ENCODE measurements at regions not wholly inside any gene's neighbourhood (a gene's known extent, or its start where the extent isn't known, plus 50 kb on each side); places are given as distances from the start of the nearest gene placed in this dataset.

GRCh38 chr10:8825611-8826010 is 771.1 kb downstream of the GATA3 start:
- DNase-seq = no peak
- H3K27ac ChIP-seq = no peak overlapping the region
- intact Hi-C loops (cut with DNase I) = no loop called here
- 86 to 93% methylated on average over 8 of the region's 8 CpGs for WGBS, 2 donors
- H3K4me1 ChIP-seq = peaks cover 0 to 12% (median 0%) of the 10 kb centered on the region in 3 donors
- TF ChIP-seq CTCF (IDR thresholded peaks at IDR 0.05) (no peak), POLR2A (IDR thresholded peaks at IDR 0.05) (no peak)
- H3K36me3 ChIP-seq = no peaks in the 10 kb centered on the region
- no peak overlapping the region for H3K4me3 ChIP-seq
- H3K27me3 ChIP-seq = peaks cover 0 to 5% (median 0%) of the 10 kb centered on the region in 4 donors
- H3K9me3 ChIP-seq = no peaks in the 10 kb centered on the region

GRCh38 chr10:8829592-8829991 is 775.1 kb downstream of the GATA3 start:
- intact Hi-C loops (cut with DNase I) = no loop called here
- H3K4me3 ChIP-seq = no peak overlapping the region
- no peaks in the 10 kb centered on the region for H3K36me3 ChIP-seq
- WGBS, 2 donors = 30 to 34% methylated on average over 2 of the region's 2 CpGs
- no peak for DNase-seq
- H3K4me1 ChIP-seq = peaks cover 0 to 12% (median 0%) of the 10 kb centered on the region in 3 donors
- no peak overlapping the region for H3K27ac ChIP-seq
- peaks cover 0 to 18% (median 0%) of the 10 kb centered on the region in 4 donors for H3K27me3 ChIP-seq
- no peaks in the 10 kb centered on the region for H3K9me3 ChIP-seq
- TF ChIP-seq CTCF (IDR thresholded peaks at IDR 0.05) = no peak
- TF ChIP-seq POLR2A (IDR thresholded peaks at IDR 0.05) = no peak

- H3K27me3 ChIP-seq = peaks cover 0 to 21% (median 0%) of the 10 kb centered on the region in 4 donors
These were observed 775.6 kb downstream of the GATA3 start for GRCh38 chr10:8830048-8830447.

GRCh38 chr10:8830876-8831275 is 776.4 kb downstream of the GATA3 start:
- H3K9me3 ChIP-seq = no peaks in the 10 kb centered on the region
- no peak overlapping the region for H3K27ac ChIP-seq
- H3K36me3 ChIP-seq = no peaks in the 10 kb centered on the region
- H3K4me3 ChIP-seq = no peak overlapping the region
- intact Hi-C loops (cut with DNase I) = no loop called here
- peaks cover 0 to 12% (median 0%) of the 10 kb centered on the region in 3 donors for H3K4me1 ChIP-seq
- peaks cover 0 to 21% (median 0%) of the 10 kb centered on the region in 4 donors for H3K27me3 ChIP-seq
- WGBS, 2 donors = 68 to 72% methylated on average over 1 of the region's 1 CpG
- TF ChIP-seq CTCF (IDR thresholded peaks at IDR 0.05) = no peak
- no peak for TF ChIP-seq POLR2A (IDR thresholded peaks at IDR 0.05)
- no peak for DNase-seq

More at GRCh38 chr10:8830048-8830447, 775.6 kb downstream of the GATA3 start:
- H3K36me3 ChIP-seq = no peaks in the 10 kb centered on the region
- WGBS, 2 donors = 33 to 62% methylated on average over 3 of the region's 3 CpGs
- no peak overlapping the region for H3K4me3 ChIP-seq
- intact Hi-C loops (cut with DNase I) = no loop called here
- H3K4me1 ChIP-seq = peaks cover 0 to 12% (median 0%) of the 10 kb centered on the region in 3 donors
- DNase-seq = no peak
- H3K9me3 ChIP-seq = no peaks in the 10 kb centered on the region
- no peak overlapping the region for H3K27ac ChIP-seq
- no peak for TF ChIP-seq POLR2A (IDR thresholded peaks at IDR 0.05)
- TF ChIP-seq CTCF (IDR thresholded peaks at IDR 0.05) = no peak

GRCh38 chr10:8835453-8836167 is 781.1 kb downstream of the GATA3 start:
- intact Hi-C loops (cut with DNase I) = no loop called here
- H3K27me3 ChIP-seq = peaks cover 0 to 16% (median 0%) of the 10 kb centered on the region in 4 donors
- no peaks in the 10 kb centered on the region for H3K9me3 ChIP-seq
- no peak overlapping the region for H3K4me3 ChIP-seq
- no peak overlapping the region for H3K27ac ChIP-seq
- 56 to 78% methylated on average over 5 of the region's 5 CpGs for WGBS, 2 donors
- no peak for DNase-seq
- TF ChIP-seq CTCF (IDR thresholded peaks at IDR 0.05) (no peak), POLR2A (IDR thresholded peaks at IDR 0.05) (no peak)
- H3K36me3 ChIP-seq = no peaks in the 10 kb centered on the region
- no peaks in the 10 kb centered on the region for H3K4me1 ChIP-seq

Measured in esophagus squamous epithelium (tissue), 5 donors.